ENCODE measurements at regions not wholly inside any gene's neighbourhood (a gene's known extent, or its start where the extent isn't known, plus 50 kb on each side); places are given as distances from the start of the nearest gene placed in this dataset.

GRCh38 chr18:10060469-10060782, 146.6 kb downstream of the VAPA start:
- no peak for TF ChIP-seq CTCF (IDR thresholded peaks at IDR 0.05; ENCODE audit: borderline replicate concordance, control extremely low read depth, extremely low read depth, insufficient read depth, missing control alignments)
- no peak for DNase-seq (ENCODE audit: low spot score)
- in situ Hi-C loops (cut with MboI; ENCODE audit: low sequenced_read_pairs, unreplicated experiment): no loop called here

GRCh38 chr18:10060841-10061240, 147.0 kb downstream of the VAPA start:
- TF ChIP-seq CTCF (IDR thresholded peaks at IDR 0.05; ENCODE audit: borderline replicate concordance, control extremely low read depth, extremely low read depth, insufficient read depth, missing control alignments): no peak
- no peak for DNase-seq (ENCODE audit: low spot score)
- in situ Hi-C loops (cut with MboI; ENCODE audit: low sequenced_read_pairs, unreplicated experiment): no loop called here

GRCh38 chr18:10061566-10062140, 147.8 kb downstream of the VAPA start:
- no peak for DNase-seq (ENCODE audit: low spot score)
- in situ Hi-C loops (cut with MboI; ENCODE audit: low sequenced_read_pairs, unreplicated experiment): no loop called here
- TF ChIP-seq CTCF (IDR thresholded peaks at IDR 0.05; ENCODE audit: borderline replicate concordance, control extremely low read depth, extremely low read depth, insufficient read depth, missing control alignments): no peak

- in situ Hi-C loops (cut with MboI; ENCODE audit: low sequenced_read_pairs, unreplicated experiment): no loop called here
- TF ChIP-seq CTCF (IDR thresholded peaks at IDR 0.05; ENCODE audit: borderline replicate concordance, control extremely low read depth, extremely low read depth, insufficient read depth, missing control alignments): no peak
- no peak for DNase-seq (ENCODE audit: low spot score)
These were observed 148.8 kb downstream of the VAPA start for GRCh38 chr18:10062302-10063300.

- DNase-seq (ENCODE audit: low spot score): no peak
- TF ChIP-seq CTCF (IDR thresholded peaks at IDR 0.05; ENCODE audit: borderline replicate concordance, control extremely low read depth, extremely low read depth, insufficient read depth, missing control alignments): no peak
- in situ Hi-C loops (cut with MboI; ENCODE audit: low sequenced_read_pairs, unreplicated experiment): no loop called here
These were observed 149.7 kb downstream of the VAPA start for GRCh38 chr18:10063489-10063888.

GRCh38 chr18:10064267-10064666, 150.5 kb downstream of the VAPA start:
- in situ Hi-C loops (cut with MboI; ENCODE audit: low sequenced_read_pairs, unreplicated experiment): no loop called here
- no peak for TF ChIP-seq CTCF (IDR thresholded peaks at IDR 0.05; ENCODE audit: borderline replicate concordance, control extremely low read depth, extremely low read depth, insufficient read depth, missing control alignments)
- no peak for DNase-seq (ENCODE audit: low spot score)
